LoVo (cell line): ENCODE measurements at regions not wholly inside any gene's neighbourhood (a gene's known extent, or its start where the extent isn't known, plus 50 kb on each side); places are given as distances from the start of the nearest gene placed in this dataset.

Experiments used
- DNase-seq: peaks from one replicate; pipeline ENCODE4 v3.0.0-alpha.2; 2016; ENCODE audit warnings: low spot score

- DNase-seq: no peak
Observed at GRCh38 chr20:11394145-11394833, 523.4 kb upstream of the BTBD3 start.

DNA sequence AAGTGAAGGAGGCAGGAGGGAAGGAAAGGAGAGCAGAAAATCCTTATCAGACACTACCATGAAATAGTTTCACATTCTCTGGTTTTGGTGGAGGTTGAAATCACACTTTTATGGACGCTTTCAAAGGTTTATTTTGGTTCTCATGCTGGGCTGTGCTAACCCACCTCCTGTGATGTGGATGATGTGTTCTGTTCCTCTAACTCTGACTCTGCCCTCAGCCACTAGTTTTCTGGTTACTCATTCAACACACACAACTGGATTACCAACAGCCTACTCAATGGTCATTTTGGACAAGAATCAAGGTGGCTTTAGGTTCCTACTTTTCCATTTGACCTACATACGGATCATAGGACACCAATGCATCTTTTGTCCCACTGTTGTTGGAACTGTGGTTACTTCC, 522.1 kb upstream of the BTBD3 start:
- DNase-seq: no peak

DNA sequence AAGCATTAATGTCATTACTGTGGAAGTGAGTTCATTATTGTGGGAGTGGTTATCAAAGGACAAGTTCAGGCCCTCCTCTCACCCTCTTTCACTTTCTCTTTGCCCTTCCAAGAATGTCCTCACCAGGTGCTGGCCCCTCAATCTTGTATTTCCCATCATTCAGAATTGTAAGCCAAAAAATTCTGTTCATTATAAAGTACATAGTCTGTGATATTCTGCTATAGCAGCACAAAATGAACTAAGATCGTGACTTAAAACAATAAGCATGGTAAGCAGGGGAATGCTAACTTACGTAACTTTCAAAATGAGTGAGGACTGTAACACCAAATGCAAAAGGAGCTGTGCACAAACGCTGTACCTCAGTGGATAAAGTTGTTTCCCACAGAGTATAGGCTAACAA, 515.7 kb upstream of the BTBD3 start:
- DNase-seq: no peak

DNA sequence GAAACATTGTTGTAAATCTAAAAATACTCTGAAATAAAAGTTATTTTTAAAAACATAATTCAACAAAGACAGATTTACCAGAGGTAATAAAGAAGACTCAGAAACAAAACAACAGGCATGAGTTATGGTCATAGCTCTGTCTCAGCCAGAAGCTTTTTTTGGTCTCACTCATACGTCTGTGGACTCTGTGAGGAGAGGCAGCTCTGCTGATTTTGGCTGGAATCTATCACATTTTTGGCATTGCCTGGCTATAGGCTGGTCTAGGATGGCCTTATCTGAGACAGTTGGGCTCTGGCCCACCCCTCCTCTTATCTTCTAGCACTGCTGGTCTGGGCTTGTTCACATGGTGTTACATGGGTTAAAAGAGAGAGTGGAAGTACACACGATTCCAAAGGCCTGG, 514.0 kb upstream of the BTBD3 start:
- no peak for DNase-seq

DNA sequence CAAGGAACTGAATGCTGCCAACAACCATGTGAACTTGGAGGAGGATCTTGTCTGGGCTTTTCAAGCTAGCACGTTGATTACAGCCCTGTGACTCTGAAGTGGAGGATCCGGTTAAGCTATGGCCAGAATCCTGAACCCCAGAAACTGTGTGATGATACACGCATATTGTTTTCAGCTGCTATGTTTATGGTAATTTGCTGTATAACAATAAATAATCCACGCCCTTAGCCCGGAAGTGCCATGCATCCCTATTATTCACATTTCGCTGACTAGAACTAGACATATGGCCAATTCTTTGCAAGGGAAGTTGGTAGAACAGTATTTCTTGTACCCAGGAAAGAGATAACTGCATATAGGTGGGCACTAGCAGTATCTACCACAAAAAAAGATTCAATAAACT, 510.8 kb upstream of the BTBD3 start:
- DNase-seq: no peak

GRCh38 chr20:11409561-11409960, 508.1 kb upstream of the BTBD3 start:
- no peak for DNase-seq

- DNase-seq: no peak
Observed at GRCh38 chr20:11411765-11412164, 505.9 kb upstream of the BTBD3 start.

DNA sequence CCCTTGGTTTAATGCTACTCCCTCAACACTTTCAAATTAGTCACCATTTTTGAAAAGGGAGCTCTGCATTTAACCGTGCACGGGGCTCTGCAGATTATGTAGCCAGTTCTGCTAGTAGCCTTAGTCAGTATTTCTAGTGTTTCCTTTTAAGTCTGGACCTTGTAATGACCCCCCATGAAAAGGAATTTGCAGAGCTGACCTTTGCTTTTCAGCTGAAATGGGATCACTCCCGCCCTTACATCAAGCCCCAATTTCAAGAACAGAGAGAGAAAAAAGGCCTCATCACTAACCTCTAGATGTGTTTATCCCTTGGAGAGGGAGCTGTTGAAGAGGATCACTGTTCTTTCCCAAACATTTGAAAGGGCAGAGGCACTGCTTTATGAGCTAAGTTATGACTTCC, 490.7 kb upstream of the BTBD3 start:
- no peak for DNase-seq

DNA sequence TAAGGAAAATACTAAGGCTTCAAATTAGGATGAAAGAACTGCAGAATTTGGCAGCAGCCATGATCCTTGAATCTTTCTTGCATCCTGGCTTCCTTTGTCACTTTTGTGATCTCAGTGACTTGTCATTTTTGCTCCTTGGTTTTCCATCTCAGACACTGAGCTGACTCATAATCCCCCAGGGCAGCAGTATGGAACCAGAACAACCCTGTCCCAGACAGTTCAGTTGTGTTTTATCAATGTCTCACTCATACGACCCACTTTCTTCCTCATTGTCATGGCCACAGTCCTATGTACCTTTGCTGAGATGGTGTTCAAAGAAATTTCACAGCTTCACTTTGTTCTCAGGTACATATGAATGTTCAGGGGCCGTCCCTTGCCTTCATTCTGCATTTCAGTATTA, 488.5 kb upstream of the BTBD3 start:
- DNase-seq: no peak

GRCh38 chr20:11429889-11430519, 487.7 kb upstream of the BTBD3 start:
- DNase-seq: no peak

- DNase-seq: no peak
Observed at GRCh38 chr20:11430652-11431051, 487.0 kb upstream of the BTBD3 start.

DNA sequence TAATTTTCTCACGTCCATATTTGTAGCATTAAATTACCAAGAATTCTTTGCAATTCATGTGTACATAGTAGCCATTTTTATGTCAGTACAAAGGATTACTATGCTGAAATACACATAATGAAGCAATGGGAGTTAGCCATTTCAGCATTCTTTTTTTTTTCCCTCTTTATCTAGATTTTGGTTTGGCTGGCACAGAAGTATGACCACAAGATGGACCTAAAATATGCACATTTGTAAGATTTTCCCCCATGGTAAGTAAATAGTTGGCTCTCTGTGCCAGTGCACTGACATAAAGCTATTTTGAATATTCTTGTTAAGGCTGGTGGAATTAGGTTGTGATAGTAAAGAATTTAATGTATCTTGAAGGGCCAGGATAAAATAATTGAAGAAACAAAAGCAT, 486.1 kb upstream of the BTBD3 start:
- no peak for DNase-seq

GRCh38 chr20:11432407-11432806, 485.3 kb upstream of the BTBD3 start:
- no peak for DNase-seq

GRCh38 chr20:11436113-11436905, 481.4 kb upstream of the BTBD3 start:
- DNase-seq: no peak

DNA sequence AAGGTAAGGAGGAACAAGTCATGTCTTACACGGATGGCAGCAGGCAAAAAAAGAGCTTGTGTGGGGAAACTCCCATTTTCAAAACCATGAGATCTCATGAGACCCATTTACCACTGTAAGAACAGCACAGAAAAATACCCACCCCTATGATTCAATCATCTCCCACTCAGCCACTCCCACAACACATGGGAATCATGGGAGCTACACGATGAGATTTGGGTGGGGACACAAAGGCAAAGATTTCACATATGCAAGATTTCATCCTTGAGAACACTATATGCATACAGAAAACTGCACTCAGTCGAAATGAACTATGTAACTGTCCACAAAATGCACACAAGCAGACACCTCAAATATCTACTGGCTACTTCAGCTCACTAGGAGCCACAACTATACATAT, 480.6 kb upstream of the BTBD3 start:
- DNase-seq: no peak

- DNase-seq: no peak
Observed at GRCh38 chr20:11437611-11438380, 479.9 kb upstream of the BTBD3 start.

DNA sequence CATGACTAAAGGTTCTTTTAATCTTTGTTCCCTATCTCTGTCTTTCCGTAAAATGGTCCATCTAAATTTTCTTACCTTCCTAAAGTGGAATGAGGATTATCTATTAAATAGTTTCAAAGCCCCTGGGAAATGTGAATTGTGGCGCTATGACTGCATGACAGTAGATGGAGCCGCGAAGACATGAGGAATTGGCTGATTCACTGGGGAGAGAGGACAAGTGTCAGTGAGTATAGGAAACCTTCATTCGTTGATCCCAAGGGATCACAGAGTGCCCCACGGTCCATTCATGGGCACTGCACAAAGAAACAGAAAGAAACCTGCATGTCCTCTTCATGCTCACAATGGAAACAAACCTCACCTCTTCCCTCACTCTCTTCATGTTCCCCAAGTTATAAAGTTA, 479.3 kb upstream of the BTBD3 start:
- no peak for DNase-seq

DNA sequence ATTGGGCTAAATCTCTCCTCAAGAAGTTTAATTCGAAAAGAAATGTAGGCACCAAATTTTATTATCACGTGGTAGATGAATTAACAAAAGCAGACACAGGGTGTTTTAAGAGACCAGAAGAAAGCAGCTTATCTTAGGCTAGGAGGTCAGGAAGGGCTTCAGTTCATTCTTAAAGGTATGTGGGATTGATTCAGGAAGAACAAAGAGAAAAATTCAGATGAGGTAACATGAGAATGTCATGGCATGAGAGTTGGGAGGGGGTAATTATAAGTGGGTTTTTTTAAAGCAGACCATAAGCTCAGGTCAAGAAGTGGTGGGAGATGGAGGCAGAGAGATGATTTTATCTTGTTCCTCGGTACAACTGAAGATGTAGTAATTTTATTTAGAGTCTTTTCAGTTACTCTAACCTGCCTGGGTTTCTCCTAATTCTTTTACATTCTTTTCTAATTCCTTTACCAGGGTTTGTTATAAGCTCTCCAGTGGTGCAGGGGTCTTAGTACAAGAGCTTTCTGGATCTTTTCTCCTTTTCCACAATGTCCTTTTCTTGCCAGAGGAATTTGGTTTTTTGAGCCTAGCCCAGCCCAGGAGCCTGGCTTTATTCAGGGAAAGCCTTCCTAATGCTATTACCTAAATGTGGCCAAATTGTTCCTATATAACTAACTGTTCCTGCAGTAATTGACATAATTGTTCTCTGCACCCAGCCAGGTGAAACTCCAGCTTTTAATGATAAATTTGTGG, 474.1 kb upstream of the BTBD3 start:
- no peak for DNase-seq

DNA sequence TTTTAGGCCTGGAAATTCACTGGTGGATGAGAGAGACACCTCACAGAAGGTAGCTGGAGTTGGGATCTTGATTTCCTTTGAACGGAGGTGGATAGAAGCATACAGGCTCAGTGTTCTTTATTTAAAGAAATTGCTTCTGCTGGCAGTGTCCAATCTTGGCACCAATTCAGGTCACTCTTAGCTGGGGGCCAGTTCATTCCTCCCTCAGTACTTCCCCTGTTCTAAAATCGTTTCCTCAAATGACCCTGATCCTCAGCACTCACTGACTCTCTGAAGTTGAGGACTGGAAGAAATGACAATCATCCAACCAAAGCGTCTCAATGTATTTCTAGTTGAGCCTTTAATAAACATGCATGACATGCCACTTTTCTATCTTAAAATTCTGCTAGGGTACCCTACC, 472.5 kb upstream of the BTBD3 start:
- DNase-seq: no peak

GRCh38 chr20:11445891-11446290, 471.8 kb upstream of the BTBD3 start:
- DNase-seq: no peak

DNA sequence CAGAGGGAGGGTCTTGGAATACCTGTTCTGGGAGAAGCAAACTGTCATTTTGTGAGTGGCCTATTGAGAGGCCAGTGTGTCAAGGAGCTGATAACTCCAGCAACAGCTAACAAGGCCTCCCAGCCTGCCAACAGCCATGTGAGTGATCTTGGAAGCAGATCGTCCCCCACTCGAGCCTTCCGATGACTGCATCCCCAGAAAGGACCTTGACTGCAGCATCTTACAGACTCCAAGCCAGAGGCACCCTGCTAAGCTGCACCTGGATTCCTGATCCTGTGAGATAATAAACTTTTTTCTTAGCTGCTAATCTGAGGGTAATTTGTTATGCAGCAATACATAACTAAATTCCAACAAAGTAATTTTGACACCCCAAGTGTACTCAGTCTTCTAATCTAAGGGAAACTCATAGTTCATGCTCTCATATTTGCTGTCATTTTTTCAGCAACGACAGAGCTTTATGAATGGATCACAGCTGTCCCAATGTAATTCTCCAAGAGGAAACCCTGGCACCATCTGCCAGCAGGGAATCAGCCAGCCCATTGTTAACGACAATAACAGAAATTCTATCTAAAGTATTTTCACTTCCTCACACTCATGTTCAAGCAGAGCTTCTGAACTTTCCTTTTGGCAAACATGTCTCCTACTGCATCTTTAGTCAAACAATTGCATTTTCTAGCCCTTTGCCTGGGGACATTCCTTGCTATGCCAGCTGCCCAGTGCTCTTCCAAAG, 470.2 kb upstream of the BTBD3 start:
- no peak for DNase-seq
